Uterus (tissue), 3 donors: ENCODE measurements at regions not wholly inside any gene's neighbourhood (a gene's known extent, or its start where the extent isn't known, plus 50 kb on each side); places are given as distances from the start of the nearest gene placed in this dataset.

ENCODE experiments used
- DNase-seq, 2 donors: peaks; one replicate each; pipeline ENCODE4 v3.0.0-alpha.2; 2019 to 2020
- H3K27ac ChIP-seq, 2 donors: fragments of 200-600 bp; sonication (generic); 1 replicate in 1 of 2; 2 replicates in 1 of 2; pipeline ENCODE4 v1.5.1; 2016 to 2018
- H3K27me3 ChIP-seq, 2 donors: fragments of 200-600 bp; sonication (generic); one replicate each; pipeline ENCODE4 v1.5.1; 2018 to 2019; ENCODE audit warnings: control low read depth in 1 of 2
- H3K36me3 ChIP-seq, 2 donors: fragments of 200-600 bp; sonication (generic); one replicate each; pipeline ENCODE4 v1.5.1; 2019; ENCODE audit warnings: control low read depth in 1 of 2
- H3K4me1 ChIP-seq, 2 donors: fragments of 200-600 bp; sonication (generic); one replicate each; pipeline ENCODE4 v1.5.1; 2018 to 2019; ENCODE audit warnings: control low read depth in 1 of 2
- H3K4me3 ChIP-seq, 2 donors: fragments of 200-600 bp; sonication (generic); 1 replicate in 1 of 2; 2 replicates in 1 of 2; pipeline ENCODE4 v1.5.1; 2018 to 2019; ENCODE audit warnings: mild to moderate bottlenecking in 1 of 2
- H3K9me3 ChIP-seq, 2 donors: fragments of 200-600 bp; sonication (generic); one replicate each; pipeline ENCODE4 v1.5.1; 2019; ENCODE audit warnings: control low read depth in 1 of 2
- POLR2A ChIP-seq, 2 donors: fragments of 450-650 bp; IDR thresholded peaks; one replicate each; pipeline ENCODE4 v1.6.1; 2016; ENCODE audit warnings: antibody characterized with exemption in 2 of 2, mild to moderate bottlenecking in 1 of 2, moderate library complexity in 1 of 2
- intact Hi-C: fragments of 100-400 bp; cut with DNase I; formaldehyde crosslinking; loops from one replicate; pipeline ENCODE4 v1.15.1; 2023; ENCODE audit warnings: low total_unique reads
- TF ChIP-seq, protein P1 (sequence below), 4 experiments: fragments of 200-600 bp in 2 of 4; fragments of 450-650 bp in 2 of 4; sonication (generic) in 2 of 4; IDR thresholded peaks; one replicate each; pipeline ENCODE4 v1.5.1; 2016 to 2019; ENCODE audit warnings: antibody characterized with exemption in 4 of 4, mild to moderate bottlenecking in 2 of 4, moderate library complexity in 1 of 4
- donor health status: DM: yes; HTN: yes; CAD: no.

DNA sequence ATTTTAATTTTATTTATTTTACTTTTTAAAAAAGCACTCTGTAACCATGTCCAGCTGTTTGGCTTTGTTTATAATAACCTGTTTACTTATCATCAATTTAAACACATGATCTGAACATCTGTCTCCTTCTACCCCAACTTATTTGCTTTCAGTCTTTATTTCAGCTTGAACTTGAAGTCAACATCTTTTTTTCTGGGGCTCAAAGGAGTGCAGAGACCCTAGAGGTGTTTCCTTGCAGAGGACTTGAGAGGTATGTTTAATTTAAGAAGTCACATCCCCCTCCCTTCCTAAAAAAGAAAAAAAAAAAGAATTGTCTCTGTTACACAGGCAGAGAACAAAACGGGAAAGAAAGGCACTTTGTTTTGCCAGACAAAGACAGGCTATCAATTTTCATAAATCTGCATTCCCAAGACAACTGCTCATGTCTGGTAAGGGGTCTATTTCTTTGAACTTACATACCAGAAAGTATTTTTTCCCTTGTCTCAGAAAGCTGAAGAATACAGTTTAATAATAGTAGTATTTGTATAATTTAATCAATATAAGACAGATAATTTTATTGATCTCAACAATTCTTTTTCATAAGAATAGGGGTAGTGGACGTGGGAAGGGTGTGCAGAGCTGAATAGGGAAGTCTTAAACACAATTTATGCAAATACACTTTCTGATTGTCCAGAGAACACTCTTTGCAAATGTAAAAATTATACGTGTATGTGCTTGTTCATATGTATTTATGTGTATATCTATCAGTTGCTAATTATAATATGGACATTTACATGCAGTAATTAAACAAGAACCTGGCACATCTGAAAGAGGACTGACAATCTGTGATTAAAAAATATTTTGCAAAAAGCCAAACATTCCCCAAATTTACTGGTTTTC, 109.7 kb upstream of the PDZRN3 start:
- Histone ChIP-seq H3K27ac (peak overlapping the region; percentile 46 to 60), H3K27me3 (no peaks in the 10 kb centered on the region), H3K9me3 (no peaks in the 10 kb centered on the region), H3K36me3 (no peaks in the 10 kb centered on the region), H3K4me3 (peak overlapping the region in 1 of 2 donors; percentile 0), H3K4me1 (peaks cover 0 to 4% of the 10 kb centered on the region in 2 donors)
- no peak for TF ChIP-seq POLR2A (IDR thresholded peaks at IDR 0.05)
- TF ChIP-seq, protein P1, sequence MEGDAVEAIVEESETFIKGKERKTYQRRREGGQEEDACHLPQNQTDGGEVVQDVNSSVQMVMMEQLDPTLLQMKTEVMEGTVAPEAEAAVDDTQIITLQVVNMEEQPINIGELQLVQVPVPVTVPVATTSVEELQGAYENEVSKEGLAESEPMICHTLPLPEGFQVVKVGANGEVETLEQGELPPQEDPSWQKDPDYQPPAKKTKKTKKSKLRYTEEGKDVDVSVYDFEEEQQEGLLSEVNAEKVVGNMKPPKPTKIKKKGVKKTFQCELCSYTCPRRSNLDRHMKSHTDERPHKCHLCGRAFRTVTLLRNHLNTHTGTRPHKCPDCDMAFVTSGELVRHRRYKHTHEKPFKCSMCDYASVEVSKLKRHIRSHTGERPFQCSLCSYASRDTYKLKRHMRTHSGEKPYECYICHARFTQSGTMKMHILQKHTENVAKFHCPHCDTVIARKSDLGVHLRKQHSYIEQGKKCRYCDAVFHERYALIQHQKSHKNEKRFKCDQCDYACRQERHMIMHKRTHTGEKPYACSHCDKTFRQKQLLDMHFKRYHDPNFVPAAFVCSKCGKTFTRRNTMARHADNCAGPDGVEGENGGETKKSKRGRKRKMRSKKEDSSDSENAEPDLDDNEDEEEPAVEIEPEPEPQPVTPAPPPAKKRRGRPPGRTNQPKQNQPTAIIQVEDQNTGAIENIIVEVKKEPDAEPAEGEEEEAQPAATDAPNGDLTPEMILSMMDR (IDR thresholded peaks at IDR 0.05) = no peak
- intact Hi-C loops = no loop called here
- no peak for DNase-seq

DNA sequence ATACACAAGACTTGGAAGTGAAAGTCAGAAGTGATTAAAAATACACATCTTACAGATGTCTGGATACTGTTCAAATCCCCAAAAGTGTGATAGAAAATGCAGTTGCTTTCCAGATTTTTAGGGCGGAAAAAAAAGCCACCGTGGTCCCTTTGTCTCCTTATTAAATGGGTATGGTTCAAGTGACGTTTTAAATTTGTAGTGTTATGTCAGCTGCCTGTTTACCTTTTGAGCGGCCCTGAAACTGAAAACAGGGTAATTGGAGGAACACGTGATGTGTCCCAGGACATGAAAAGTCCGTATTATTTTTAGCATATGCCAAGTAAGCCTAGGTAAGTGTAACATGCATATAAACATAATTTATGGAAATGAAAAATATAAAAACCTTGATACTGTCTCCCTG, 109.0 kb upstream of the PDZRN3 start:
- Histone ChIP-seq H3K27ac (peak overlapping the region; percentile 46 to 60), H3K36me3 (no peaks in the 10 kb centered on the region), H3K9me3 (no peaks in the 10 kb centered on the region), H3K4me3 (peak overlapping the region in 1 of 2 donors; percentile 0), H3K27me3 (no peaks in the 10 kb centered on the region), H3K4me1 (peaks cover 0 to 4% of the 10 kb centered on the region in 2 donors)
- TF ChIP-seq, protein P1 (IDR thresholded peaks at IDR 0.05) = no peak
- TF ChIP-seq POLR2A (IDR thresholded peaks at IDR 0.05) = no peak
- intact Hi-C loops = no loop called here
- no peak for DNase-seq

GRCh38 chr3:73729969-73730440, 105.3 kb upstream of the PDZRN3 start:
- H3K27ac ChIP-seq = peak overlapping the region; percentile 79 to 87
- intact Hi-C loops = no loop called here

DNA sequence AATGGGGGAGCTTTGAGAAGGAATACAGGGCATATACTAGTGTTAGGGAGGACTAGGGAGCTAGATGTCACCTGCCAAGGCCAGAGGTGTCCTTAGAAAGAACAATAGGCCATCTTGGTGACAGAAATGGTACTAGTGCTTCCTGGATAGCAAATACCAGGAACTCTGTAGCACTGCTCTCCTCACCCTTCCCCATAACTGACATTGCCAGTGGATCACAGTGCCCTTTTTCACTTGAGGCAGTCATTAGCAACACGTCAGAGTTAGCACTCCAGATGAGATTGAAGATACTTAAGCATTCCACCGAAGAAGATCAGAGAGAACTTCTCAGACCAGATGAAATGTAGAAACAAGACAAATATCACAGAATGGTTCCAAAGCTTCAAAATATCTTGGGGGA, 103.1 kb upstream of the PDZRN3 start:
- H3K4me1 ChIP-seq = peaks cover 4 to 7% of the 10 kb centered on the region in 2 donors
- H3K4me3 ChIP-seq = no peak overlapping the region
- intact Hi-C loops = no loop called here
- TF ChIP-seq, protein P1 (IDR thresholded peaks at IDR 0.05) = no peak
- TF ChIP-seq POLR2A (IDR thresholded peaks at IDR 0.05) = no peak
- no peaks in the 10 kb centered on the region for H3K27me3 ChIP-seq
- H3K9me3 ChIP-seq = no peaks in the 10 kb centered on the region
- H3K36me3 ChIP-seq = no peaks in the 10 kb centered on the region
- H3K27ac ChIP-seq = peak overlapping the region; percentile 79 to 87
- no peak for DNase-seq

More at GRCh38 chr3:73729969-73730440, 105.3 kb upstream of the PDZRN3 start:
- Histone ChIP-seq H3K27me3 (no peaks in the 10 kb centered on the region), H3K9me3 (no peaks in the 10 kb centered on the region), H3K4me3 (no peak overlapping the region), H3K4me1 (peaks cover 7 to 8% of the 10 kb centered on the region in 2 donors), H3K36me3 (no peaks in the 10 kb centered on the region)
- peak in 1 of 2 donors; percentile 52 for DNase-seq
- TF ChIP-seq, protein P1 (IDR thresholded peaks at IDR 0.05) = no peak
- TF ChIP-seq POLR2A (IDR thresholded peaks at IDR 0.05) = no peak
